Liver (tissue), 8 donors: ENCODE measurements at regions not wholly inside any gene's neighbourhood (a gene's known extent, or its start where the extent isn't known, plus 50 kb on each side); places are given as distances from the start of the nearest gene placed in this dataset.
A peak's percentile ranks its signal among the peaks of the same experiment; 100 is the strongest.

Source experiments
- DNase-seq: peaks from one replicate; pipeline ENCODE4 v3.0.0-alpha.2; 2017; ENCODE audit warnings: low spot score
- H3K27ac ChIP-seq, 2 donors: one replicate each; pipeline ENCODE4 v1.7.0; 2013; ENCODE audit warnings: inconsistent platforms in 2 of 2, low read length in 2 of 2, control low read depth in 1 of 2, low read depth in 1 of 2, mild to moderate bottlenecking in 1 of 2
- H3K27me3 ChIP-seq, 4 donors: one replicate each; pipeline versions ENCODE4 v1.6.1 to v1.7.0; 2013; ENCODE audit warnings: low read length in 3 of 4, inconsistent platforms in 1 of 4, mild to moderate bottlenecking in 1 of 4, moderate library complexity in 1 of 4; ENCODE audit not compliant: control insufficient read depth in 4 of 4, insufficient read depth in 4 of 4
- H3K36me3 ChIP-seq, 4 donors: one replicate each; pipeline versions ENCODE4 v1.6.1 to v1.7.0; 2013; ENCODE audit warnings: low read length in 3 of 4, mild to moderate bottlenecking in 3 of 4, low read depth in 1 of 4, moderate library complexity in 1 of 4; ENCODE audit not compliant: control insufficient read depth in 4 of 4, insufficient read depth in 3 of 4
- H3K4me1 ChIP-seq, 4 donors: one replicate each; pipeline versions ENCODE4 v1.6.1 to v1.7.0; 2013; ENCODE audit warnings: low read length in 3 of 4, mild to moderate bottlenecking in 3 of 4, moderate library complexity in 1 of 4; ENCODE audit not compliant: control insufficient read depth in 4 of 4, insufficient read depth in 4 of 4
- H3K4me3 ChIP-seq, 3 donors: one replicate each; pipeline versions ENCODE4 v1.6.1 to v1.7.0; 2013; ENCODE audit warnings: low read length in 3 of 3, control low read depth in 1 of 3, low read depth in 1 of 3, mild to moderate bottlenecking in 1 of 3
- H3K9ac ChIP-seq, 2 donors: one replicate each; pipeline ENCODE4 v1.7.0; 2013; ENCODE audit warnings: low read length in 2 of 2, mild to moderate bottlenecking in 2 of 2, moderate library complexity in 2 of 2, control low read depth in 1 of 2, low read depth in 1 of 2
- H3K9me3 ChIP-seq, 4 donors: one replicate each; pipeline versions ENCODE4 v1.6.1 to v1.7.0; 2013; ENCODE audit warnings: low read length in 3 of 4; ENCODE audit not compliant: control insufficient read depth in 4 of 4
- EGR1 ChIP-seq, 2 donors: IDR thresholded peaks; 2 replicates each; pipeline ENCODE4 v1.6.1; 2016 to 2018; ENCODE audit warnings: antibody characterized with exemption in 2 of 2, low read depth in 2 of 2
- FOXA1 ChIP-seq: IDR thresholded peaks from 2 replicates; pipeline ENCODE4 v1.6.1; 2016; ENCODE audit warnings: antibody characterized with exemption
- FOXA2 ChIP-seq: IDR thresholded peaks from 2 replicates; pipeline ENCODE4 v1.6.1; 2016; ENCODE audit warnings: antibody characterized with exemption
- GABPA ChIP-seq, 2 donors: IDR thresholded peaks in 1 of 2; conservative IDR thresholded peaks in 1 of 2; 2 replicates each; pipeline ENCODE4 v1.6.1; 2016; ENCODE audit warnings: antibody characterized with exemption in 2 of 2, mild to moderate bottlenecking in 1 of 2, moderate library complexity in 1 of 2
- HNF4A ChIP-seq, 2 donors: conservative IDR thresholded peaks; 2 replicates each; pipeline ENCODE4 v1.6.1; 2016; ENCODE audit warnings: antibody characterized with exemption in 2 of 2, mild to moderate bottlenecking in 2 of 2
- HNF4G ChIP-seq: IDR thresholded peaks from 2 replicates; pipeline ENCODE4 v1.6.1; 2016; ENCODE audit warnings: antibody characterized with exemption
- JUND ChIP-seq, 2 donors: IDR thresholded peaks; 2 replicates each; pipeline ENCODE4 v1.6.1; 2016; ENCODE audit warnings: antibody characterized with exemption in 2 of 2
- NR2F2 ChIP-seq: IDR thresholded peaks from 2 replicates; pipeline ENCODE4 v1.6.1; 2016; ENCODE audit warnings: antibody characterized with exemption
- RAD21 ChIP-seq, 2 donors: IDR thresholded peaks; 2 replicates each; pipeline ENCODE4 v1.6.1; 2016; ENCODE audit warnings: antibody characterized with exemption in 2 of 2, mild to moderate bottlenecking in 2 of 2
- RXRA ChIP-seq, 2 donors: IDR thresholded peaks; 2 replicates each; pipeline ENCODE4 v1.6.1; 2017 to 2018; ENCODE audit warnings: antibody characterized with exemption in 2 of 2, mild to moderate bottlenecking in 1 of 2
- SP1 ChIP-seq: IDR thresholded peaks from 2 replicates; pipeline ENCODE4 v1.6.1; 2018; ENCODE audit warnings: antibody characterized with exemption, mild to moderate bottlenecking
- TAF1 ChIP-seq: conservative IDR thresholded peaks from 2 replicates; pipeline ENCODE4 v1.6.1; 2016; ENCODE audit warnings: antibody characterized with exemption, mild to moderate bottlenecking
- YY1 ChIP-seq: IDR thresholded peaks from 2 replicates; pipeline ENCODE4 v1.6.1; 2016; ENCODE audit warnings: antibody characterized with exemption, mild to moderate bottlenecking
- WGBS: extraction: QIAGEN DNeasy Blood & Tissue Kit; methylation state at CpG from one replicate; pipeline ENCODE4 v1.1.7; 2013; 5-methylcytosine and 5-hydroxymethylcytosine counted together
- TF ChIP-seq, protein P1 (sequence below): IDR thresholded peaks from 2 replicates; pipeline ENCODE4 v1.6.1; 2016; ENCODE audit warnings: antibody characterized with exemption
- TF ChIP-seq, protein P2 (sequence below): IDR thresholded peaks from 2 replicates; pipeline ENCODE4 v1.6.1; 2016; ENCODE audit warnings: antibody characterized with exemption
- TF ChIP-seq, protein P3 (sequence below): IDR thresholded peaks from 2 replicates; pipeline ENCODE4 v1.6.1; 2016; ENCODE audit warnings: antibody characterized with exemption
- TF ChIP-seq, protein P4 (sequence below): fragments of 150-350 bp; IDR thresholded peaks from 2 replicates; pipeline ENCODE4 v1.5.1; 2017; ENCODE audit warnings: improper control_type of control experiment, low read depth, low read length; ENCODE audit not compliant: missing input control
- TF ChIP-seq, protein P5 (sequence below): IDR thresholded peaks from 2 replicates; pipeline ENCODE4 v1.6.1; 2016; ENCODE audit warnings: antibody characterized with exemption, mild to moderate bottlenecking
- donor health status: healthy.
- donor health status: healthy.
- donor health status: healthy.
- donor health status: healthy.
- donor health status: healthy.

DNA sequence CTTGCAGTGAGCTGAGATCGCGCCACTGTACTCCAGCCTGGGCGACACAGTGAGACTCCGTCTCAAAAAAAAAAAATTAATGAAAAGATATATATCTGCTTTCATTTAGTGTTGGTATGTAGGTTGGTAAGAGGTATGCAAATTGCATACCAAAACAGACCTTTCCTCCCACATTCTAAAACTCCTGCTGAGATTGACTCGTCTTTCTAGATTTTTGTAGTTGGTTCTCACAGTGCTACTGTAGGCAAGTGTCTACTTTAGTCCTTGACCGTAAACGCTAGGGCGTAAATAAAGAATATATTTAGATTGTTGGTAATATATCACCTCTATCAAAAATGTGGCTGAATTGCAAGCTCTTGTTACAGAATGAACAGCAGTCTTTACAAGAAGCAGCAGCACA lies 445.9 kb downstream of the CHSY3 start:
- no peak overlapping the region for H3K27ac ChIP-seq
- peaks cover 0 to 2% (median 0%) of the 10 kb centered on the region in 4 donors for H3K9me3 ChIP-seq
- no peak overlapping the region for H3K4me3 ChIP-seq
- no peaks in the 10 kb centered on the region for H3K36me3 ChIP-seq
- no peaks in the 10 kb centered on the region for H3K27me3 ChIP-seq
- 89% methylated on average over 8 of the region's 8 CpGs for WGBS
- TF ChIP-seq, protein P1, sequence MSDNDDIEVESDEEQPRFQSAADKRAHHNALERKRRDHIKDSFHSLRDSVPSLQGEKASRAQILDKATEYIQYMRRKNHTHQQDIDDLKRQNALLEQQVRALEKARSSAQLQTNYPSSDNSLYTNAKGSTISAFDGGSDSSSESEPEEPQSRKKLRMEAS, result no peak
- TF ChIP-seq SP1, result no peak
- no peak for TF ChIP-seq NR2F2
- TF ChIP-seq EGR1 (IDR thresholded peaks at IDR 0.05; ENCODE audit: low read depth in 2 of 2), result no peak
- no peak for TF ChIP-seq HNF4G
- TF ChIP-seq JUND (IDR thresholded peaks at IDR 0.05), result no peak
- no peak overlapping the region for H3K9ac ChIP-seq
- H3K4me1 ChIP-seq, result no peaks in the 10 kb centered on the region
- DNase-seq, result no peak

DNA sequence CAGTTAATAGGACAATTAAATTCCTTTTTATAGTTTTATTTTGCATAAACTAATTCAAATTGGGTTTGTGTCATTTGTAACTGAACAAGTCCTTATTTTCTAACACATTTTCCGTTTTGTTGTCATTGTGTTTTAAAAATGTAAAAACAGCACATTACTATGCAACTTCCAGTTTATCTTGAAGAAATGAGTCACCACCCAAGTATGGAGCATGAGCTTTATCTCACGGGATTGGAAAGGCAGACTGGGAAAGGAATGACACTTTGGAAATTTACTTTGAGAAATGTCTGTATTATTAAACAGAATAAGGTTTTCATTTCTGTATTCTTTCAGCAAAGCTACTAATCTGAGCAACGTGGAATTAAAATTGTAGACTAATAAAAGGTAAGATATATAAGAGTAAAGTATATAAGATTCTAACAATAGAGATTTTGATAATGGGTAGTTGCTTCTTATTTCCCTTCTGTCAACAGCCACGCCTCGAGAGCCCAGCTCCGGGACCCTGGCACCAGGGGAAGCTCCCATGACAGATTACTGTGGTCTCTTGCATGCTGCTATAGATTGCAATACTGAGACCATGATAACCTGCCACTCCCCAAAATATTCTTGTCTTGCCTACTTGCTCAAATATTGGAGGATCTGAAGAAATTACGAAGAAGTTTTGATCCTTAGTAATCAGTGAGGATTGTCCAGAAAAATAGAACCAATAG lies 433.1 kb downstream of the CHSY3 start:
- H3K27me3 ChIP-seq, result no peaks in the 10 kb centered on the region
- H3K9me3 ChIP-seq, result peaks cover 0 to 1% (median 0%) of the 10 kb centered on the region in 4 donors
- no peaks in the 10 kb centered on the region for H3K36me3 ChIP-seq
- no peaks in the 10 kb centered on the region for H3K4me1 ChIP-seq
- 61% methylated on average over 7 of the region's 7 CpGs for WGBS
- TF ChIP-seq GABPA (IDR thresholded peaks at IDR 0.05 in 1 of 2, conservative IDR thresholded peaks at IDR 0.05 in 1 of 2), result no peak
- TF ChIP-seq JUND (IDR thresholded peaks at IDR 0.05), result peak; percentile 31 to 56
- no peak overlapping the region for H3K27ac ChIP-seq
- H3K9ac ChIP-seq, result no peak overlapping the region
- DNase-seq, result no peak
- H3K4me3 ChIP-seq, result no peak overlapping the region

DNA sequence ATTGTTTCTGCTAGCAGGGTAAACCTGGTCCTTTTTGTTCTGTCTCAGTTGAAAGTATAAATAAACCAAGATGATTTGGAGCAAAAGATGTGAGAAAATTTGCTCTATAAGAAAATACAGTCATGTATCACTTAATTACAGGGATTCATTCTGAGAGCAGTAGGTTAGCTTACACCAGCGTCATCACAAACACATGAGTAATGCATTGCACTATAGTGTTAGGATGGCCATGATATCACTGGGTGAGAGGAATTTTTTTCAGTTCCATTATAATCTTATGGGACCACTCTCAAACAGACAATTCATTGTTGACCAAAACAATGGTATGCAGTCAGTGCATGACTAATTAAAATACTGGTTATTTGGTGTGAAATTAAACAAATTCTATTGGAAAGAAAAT lies 430.9 kb downstream of the CHSY3 start:
- no peaks in the 10 kb centered on the region for H3K36me3 ChIP-seq
- 84% methylated on average over 1 of the region's 1 CpG for WGBS
- H3K4me3 ChIP-seq, result no peak overlapping the region
- H3K9ac ChIP-seq, result no peak overlapping the region
- H3K4me1 ChIP-seq, result no peaks in the 10 kb centered on the region
- no peak for DNase-seq
- no peaks in the 10 kb centered on the region for H3K27me3 ChIP-seq
- no peaks in the 10 kb centered on the region for H3K9me3 ChIP-seq
- TF ChIP-seq, protein P2, sequence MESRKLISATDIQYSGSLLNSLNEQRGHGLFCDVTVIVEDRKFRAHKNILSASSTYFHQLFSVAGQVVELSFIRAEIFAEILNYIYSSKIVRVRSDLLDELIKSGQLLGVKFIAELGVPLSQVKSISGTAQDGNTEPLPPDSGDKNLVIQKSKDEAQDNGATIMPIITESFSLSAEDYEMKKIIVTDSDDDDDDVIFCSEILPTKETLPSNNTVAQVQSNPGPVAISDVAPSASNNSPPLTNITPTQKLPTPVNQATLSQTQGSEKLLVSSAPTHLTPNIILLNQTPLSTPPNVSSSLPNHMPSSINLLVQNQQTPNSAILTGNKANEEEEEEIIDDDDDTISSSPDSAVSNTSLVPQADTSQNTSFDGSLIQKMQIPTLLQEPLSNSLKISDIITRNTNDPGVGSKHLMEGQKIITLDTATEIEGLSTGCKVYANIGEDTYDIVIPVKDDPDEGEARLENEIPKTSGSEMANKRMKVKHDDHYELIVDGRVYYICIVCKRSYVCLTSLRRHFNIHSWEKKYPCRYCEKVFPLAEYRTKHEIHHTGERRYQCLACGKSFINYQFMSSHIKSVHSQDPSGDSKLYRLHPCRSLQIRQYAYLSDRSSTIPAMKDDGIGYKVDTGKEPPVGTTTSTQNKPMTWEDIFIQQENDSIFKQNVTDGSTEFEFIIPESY, result no peak
- TF ChIP-seq, protein P3, sequence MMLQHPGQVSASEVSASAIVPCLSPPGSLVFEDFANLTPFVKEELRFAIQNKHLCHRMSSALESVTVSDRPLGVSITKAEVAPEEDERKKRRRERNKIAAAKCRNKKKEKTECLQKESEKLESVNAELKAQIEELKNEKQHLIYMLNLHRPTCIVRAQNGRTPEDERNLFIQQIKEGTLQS, result no peak
- TF ChIP-seq YY1, result no peak
- TF ChIP-seq HNF4G, result no peak
- no peak for TF ChIP-seq FOXA1
- TF ChIP-seq RXRA (IDR thresholded peaks at IDR 0.05), result no peak
- TF ChIP-seq FOXA2, result no peak
- TF ChIP-seq JUND (IDR thresholded peaks at IDR 0.05), result no peak
- no peak for TF ChIP-seq NR2F2
- TF ChIP-seq, protein P4, sequence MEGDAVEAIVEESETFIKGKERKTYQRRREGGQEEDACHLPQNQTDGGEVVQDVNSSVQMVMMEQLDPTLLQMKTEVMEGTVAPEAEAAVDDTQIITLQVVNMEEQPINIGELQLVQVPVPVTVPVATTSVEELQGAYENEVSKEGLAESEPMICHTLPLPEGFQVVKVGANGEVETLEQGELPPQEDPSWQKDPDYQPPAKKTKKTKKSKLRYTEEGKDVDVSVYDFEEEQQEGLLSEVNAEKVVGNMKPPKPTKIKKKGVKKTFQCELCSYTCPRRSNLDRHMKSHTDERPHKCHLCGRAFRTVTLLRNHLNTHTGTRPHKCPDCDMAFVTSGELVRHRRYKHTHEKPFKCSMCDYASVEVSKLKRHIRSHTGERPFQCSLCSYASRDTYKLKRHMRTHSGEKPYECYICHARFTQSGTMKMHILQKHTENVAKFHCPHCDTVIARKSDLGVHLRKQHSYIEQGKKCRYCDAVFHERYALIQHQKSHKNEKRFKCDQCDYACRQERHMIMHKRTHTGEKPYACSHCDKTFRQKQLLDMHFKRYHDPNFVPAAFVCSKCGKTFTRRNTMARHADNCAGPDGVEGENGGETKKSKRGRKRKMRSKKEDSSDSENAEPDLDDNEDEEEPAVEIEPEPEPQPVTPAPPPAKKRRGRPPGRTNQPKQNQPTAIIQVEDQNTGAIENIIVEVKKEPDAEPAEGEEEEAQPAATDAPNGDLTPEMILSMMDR, result no peak
- TF ChIP-seq EGR1 (IDR thresholded peaks at IDR 0.05; ENCODE audit: low read depth in 2 of 2), result no peak
- TF ChIP-seq SP1, result no peak
- TF ChIP-seq RAD21 (IDR thresholded peaks at IDR 0.05), result no peak
- TF ChIP-seq TAF1, result no peak
- no peak for TF ChIP-seq GABPA (IDR thresholded peaks at IDR 0.05 in 1 of 2, conservative IDR thresholded peaks at IDR 0.05 in 1 of 2)
- no peak for TF ChIP-seq HNF4A (conservative IDR thresholded peaks at IDR 0.05)
- TF ChIP-seq, protein P5, sequence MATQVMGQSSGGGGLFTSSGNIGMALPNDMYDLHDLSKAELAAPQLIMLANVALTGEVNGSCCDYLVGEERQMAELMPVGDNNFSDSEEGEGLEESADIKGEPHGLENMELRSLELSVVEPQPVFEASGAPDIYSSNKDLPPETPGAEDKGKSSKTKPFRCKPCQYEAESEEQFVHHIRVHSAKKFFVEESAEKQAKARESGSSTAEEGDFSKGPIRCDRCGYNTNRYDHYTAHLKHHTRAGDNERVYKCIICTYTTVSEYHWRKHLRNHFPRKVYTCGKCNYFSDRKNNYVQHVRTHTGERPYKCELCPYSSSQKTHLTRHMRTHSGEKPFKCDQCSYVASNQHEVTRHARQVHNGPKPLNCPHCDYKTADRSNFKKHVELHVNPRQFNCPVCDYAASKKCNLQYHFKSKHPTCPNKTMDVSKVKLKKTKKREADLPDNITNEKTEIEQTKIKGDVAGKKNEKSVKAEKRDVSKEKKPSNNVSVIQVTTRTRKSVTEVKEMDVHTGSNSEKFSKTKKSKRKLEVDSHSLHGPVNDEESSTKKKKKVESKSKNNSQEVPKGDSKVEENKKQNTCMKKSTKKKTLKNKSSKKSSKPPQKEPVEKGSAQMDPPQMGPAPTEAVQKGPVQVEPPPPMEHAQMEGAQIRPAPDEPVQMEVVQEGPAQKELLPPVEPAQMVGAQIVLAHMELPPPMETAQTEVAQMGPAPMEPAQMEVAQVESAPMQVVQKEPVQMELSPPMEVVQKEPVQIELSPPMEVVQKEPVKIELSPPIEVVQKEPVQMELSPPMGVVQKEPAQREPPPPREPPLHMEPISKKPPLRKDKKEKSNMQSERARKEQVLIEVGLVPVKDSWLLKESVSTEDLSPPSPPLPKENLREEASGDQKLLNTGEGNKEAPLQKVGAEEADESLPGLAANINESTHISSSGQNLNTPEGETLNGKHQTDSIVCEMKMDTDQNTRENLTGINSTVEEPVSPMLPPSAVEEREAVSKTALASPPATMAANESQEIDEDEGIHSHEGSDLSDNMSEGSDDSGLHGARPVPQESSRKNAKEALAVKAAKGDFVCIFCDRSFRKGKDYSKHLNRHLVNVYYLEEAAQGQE, result no peak
- TF ChIP-seq, protein P1, result no peak
- H3K27ac ChIP-seq, result no peak overlapping the region
